NK-92 treated with Interleukin-12 subunit alpha and Interleukin-12 subunit beta, amount 100 ng/mL, for 24 hours (cell line): ENCODE measurements at regions not wholly inside any gene's neighbourhood (a gene's known extent, or its start where the extent isn't known, plus 50 kb on each side); places are given as distances from the start of the nearest gene placed in this dataset.
A peak's percentile ranks its signal among the peaks of the same experiment; 100 is the strongest.
"Not testable (repeated sequence)": the region's sequence is repeated elsewhere in the genome, so short reads cannot be mapped to it uniquely, and the experiment has no call there.

Experiments
- DNase-seq: peaks from one replicate; lab custom pipeline; 2025; lab: John Stamatoyannopoulos, UW

GRCh38 chr14:81751198-81751597 lies 217.5 kb upstream of the SEL1L start:
- DNase-seq, result no peak

DNA sequence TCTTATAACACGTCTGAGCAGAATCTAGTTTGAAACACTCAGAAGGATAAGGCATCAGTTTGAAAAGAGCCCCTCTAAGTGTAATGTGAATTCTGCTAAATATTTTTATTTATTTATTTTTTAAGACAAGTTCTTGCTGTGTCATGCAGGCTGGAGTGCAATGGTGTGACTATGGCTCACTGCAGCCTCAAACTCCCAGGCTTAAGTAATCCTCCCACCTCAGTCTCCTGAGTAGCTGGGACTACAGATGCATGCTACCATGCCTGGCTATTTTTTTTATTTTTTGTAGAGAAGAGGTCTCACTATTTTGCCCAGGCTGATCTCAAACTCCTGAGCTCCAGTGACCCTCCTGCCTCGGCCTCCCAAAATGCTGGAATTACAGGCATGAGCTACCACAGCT lies 225.9 kb upstream of the SEL1L start:
- no peak for DNase-seq

- no peak for DNase-seq
Measured at GRCh38 chr14:81765651-81766275, 232.1 kb upstream of the SEL1L start.

GRCh38 chr14:81766321-81766915 lies 232.8 kb upstream of the SEL1L start:
- DNase-seq, result peak; percentile 22

- DNase-seq, result no peak
Measured at GRCh38 chr14:81767266-81767995, 233.8 kb upstream of the SEL1L start.

DNA sequence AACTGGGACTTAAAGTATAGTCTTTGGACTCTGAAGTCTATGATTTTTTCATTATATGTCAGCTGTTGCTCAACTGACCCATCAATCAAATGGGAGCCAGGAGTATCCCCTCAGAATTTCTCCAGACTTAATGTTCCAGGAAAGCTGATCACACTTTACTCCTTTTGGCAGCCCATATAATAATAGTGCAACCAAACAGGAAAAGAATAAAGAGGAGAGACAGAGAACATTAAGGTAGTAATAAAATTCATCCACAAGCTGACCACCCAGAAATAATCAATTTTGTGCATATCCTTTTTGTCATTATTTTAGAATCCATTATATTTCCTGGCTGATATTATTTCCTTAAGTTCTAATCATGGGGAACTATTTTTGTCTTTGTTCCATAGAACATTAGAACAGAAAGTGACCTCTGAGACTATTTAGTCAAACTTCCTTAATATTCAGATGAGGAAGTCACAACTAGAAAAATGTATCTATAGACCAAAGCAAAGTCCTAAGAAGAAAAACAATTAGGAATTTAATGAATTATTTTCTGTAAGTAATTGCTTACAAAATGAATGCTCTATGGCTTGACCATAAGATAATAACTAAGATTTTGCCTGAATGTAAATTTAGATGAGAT lies 238.1 kb upstream of the SEL1L start:
- DNase-seq, result no peak

- DNase-seq, result no peak
Measured at GRCh38 chr14:81772381-81772780, 238.7 kb upstream of the SEL1L start.

- DNase-seq, result no peak
Measured at GRCh38 chr14:81776531-81776930, 242.9 kb upstream of the SEL1L start.

GRCh38 chr14:81781798-81782197 lies 248.1 kb upstream of the SEL1L start:
- DNase-seq, result not testable (repeated sequence)

DNA sequence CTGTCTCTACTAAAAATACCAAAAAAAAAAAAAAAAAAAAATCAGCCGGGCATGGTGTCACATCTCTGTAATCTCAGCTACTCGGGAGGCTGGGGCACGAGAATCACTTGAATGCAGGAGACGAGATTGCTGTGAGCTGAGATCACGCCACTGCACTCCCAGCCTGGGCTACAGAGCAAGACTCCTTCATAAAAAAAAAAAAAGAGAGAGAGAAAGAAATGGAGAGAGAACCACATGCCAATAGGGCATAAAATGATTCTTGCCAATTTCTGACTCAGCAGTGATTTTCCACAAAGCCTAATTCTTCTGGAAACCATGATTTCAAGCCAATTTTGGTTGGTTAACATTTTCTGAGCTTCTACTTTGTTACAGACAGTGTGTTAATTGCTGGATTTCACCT lies 250.4 kb upstream of the SEL1L start:
- DNase-seq, result no peak

DNA sequence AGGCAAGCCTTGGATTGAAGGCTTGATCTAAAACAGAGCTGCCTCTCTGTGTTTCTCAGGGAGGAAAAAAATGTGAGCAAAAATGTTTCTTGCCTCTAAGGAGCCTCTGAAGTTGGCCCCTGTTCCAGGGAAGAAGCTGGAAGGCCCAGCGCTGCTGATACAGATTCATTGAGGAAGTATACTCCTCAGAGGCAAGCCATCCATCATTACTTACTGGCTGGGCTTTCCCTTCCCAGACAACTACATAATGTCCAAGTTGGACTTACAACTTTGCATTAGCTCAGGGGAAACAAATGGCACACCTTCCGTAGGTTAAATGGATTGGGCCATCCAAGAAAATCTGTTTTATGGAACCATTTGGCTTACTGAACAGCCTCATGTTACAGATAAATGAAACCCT lies 263.7 kb upstream of the SEL1L start:
- no peak for DNase-seq

- DNase-seq, result no peak
Measured at GRCh38 chr14:81801921-81802320, 268.3 kb upstream of the SEL1L start.

DNA sequence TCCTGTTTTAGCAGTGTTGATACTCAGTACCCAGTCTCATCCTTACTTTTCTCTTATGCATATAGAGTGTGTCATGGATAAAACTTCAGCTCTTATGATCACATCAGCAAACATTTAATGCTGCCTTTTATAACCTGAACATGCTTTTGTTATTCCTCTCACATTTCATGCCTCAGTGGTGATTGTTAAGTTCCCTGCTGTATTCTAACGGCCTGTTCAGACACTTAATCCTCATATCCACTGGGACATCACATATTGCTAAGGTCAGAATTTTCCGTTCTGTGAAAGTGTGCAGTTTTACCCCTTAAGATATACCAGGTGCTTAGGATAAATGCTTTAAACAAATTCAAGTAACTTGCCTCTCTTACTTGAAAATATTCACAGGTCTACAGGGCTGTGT lies 268.7 kb upstream of the SEL1L start:
- no peak for DNase-seq

GRCh38 chr14:81805785-81806184 lies 272.1 kb upstream of the SEL1L start:
- DNase-seq, result no peak

GRCh38 chr14:81811705-81812269 lies 278.1 kb upstream of the SEL1L start:
- DNase-seq, result no peak

DNA sequence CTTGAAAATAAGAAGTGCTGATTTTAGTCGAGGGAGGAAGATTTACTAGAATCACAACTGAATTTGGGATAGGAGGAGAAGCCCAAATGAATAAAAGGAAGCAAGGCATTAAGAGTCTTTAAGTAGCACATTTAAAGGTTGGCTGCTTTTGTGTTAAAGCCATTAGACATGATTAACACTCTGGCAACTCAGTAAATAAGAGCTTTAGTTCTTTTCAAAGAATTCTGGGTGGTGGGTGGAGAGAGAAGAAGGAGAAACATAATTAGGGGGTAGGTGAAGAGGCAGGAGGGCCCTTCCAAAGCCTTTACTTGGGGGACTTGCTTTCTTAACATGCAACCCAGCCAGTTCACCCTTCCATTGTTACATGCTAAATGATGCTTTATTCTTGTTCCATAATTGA lies 284.6 kb upstream of the SEL1L start:
- DNase-seq, result no peak

DNA sequence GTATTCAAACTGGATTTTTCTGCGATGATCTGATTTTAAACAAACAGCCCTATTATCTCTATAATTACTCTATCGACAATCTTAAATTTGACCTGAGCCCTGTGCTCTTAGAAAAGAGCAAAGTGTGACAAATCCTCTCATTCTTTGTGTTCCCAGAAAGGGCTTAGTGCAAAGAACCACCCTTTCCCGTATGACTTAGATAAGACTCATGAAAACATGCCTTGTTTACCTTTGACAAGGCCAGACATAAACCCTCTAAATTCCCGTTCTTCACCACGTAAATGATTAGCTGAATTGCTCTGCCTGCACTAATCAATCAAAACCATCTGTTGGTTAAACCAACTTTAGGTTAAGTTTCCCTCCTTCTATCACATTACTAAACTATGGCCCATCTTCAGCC lies 285.7 kb upstream of the SEL1L start:
- DNase-seq, result no peak

GRCh38 chr14:81819910-81820309 lies 286.3 kb upstream of the SEL1L start:
- DNase-seq, result no peak

DNA sequence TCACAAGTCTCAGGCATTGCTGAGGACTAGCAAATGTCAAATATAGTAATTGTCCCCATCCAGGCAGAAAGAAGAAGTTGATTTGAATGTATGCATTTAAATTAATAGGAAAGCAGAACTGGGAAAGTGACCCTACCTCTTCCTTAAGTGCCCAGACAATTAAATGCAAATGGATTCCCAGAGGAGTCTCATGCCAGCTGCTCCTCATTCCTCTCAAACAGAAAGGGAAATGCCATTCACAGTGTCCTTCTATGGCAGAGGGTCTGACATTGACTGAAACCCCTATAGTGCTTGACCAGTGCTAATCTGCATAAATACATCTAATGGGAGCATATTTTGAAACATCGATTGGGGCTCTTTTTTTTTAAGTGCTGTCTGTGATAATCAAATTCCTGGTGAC lies 292.4 kb upstream of the SEL1L start:
- no peak for DNase-seq

DNA sequence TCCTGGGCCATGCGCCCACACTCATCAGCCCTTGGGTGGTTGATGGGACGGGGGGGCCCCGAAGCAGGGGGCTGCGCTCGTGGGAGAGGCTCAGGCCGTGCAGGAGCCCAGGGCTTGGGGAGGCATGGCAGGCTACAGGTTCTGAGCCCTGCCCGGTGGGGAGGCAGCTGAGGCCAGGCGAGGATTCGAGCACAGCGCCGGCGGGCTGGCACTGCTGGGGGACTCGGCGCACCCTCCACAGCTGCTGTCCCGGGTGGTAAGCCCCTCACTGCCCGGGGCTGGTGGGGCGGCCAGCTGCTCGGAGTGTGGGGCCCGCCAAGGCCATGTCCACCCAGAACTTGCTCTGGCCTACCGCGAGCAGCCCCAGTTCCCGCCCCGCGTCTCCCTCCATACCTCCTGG lies 295.8 kb upstream of the SEL1L start:
- no peak for DNase-seq

- DNase-seq, result no peak
Measured at GRCh38 chr14:81831128-81831820, 297.6 kb upstream of the SEL1L start.

DNA sequence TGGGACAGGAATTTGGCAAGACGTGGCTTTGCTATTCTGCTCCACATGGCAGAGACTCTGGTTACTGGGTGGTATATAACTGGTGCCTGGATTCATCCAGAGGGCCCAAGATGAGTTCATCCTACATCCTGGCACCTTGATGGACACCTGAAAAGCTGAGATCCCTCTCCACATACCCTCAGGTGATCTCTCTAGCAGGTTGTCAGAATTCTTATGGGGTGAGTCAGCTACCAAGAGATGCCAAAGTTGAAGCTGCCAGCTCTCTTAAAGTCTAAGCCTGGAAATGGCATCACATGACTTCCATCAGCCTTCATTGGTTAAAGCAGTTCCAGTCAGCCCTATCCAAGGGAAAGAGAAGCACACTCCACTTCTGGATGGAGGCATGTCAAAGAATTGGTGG lies 300.7 kb upstream of the SEL1L start:
- DNase-seq, result no peak
